A172 (cell line): ENCODE measurements at regions not wholly inside any gene's neighbourhood (a gene's known extent, or its start where the extent isn't known, plus 50 kb on each side); places are given as distances from the start of the nearest gene placed in this dataset.

ENCODE experiments used
- DNase-seq: peaks from one replicate; pipeline ENCODE4 v3.0.0-alpha.2; 2015; ENCODE audit warnings: low spot score

DNA sequence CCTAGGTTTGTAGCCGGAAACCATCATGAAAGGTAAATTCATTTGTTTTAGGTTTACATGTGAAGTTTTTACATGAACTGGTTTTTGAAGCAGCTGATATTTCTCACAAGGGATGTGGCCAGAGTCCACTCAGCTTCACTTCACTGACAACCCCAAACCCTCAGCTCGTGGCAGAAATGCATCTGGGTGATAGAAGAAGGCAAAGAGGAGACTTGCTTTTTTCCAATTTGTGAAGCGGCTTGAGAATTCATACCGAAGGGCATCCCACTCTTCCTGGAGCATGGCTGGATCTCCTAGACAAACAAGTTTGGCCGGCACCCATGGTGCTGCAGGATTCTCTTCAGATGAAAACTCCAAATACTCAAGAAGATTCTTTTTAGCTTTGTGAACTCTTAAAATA, 392.8 kb upstream of the CNR1 start:
- no peak for DNase-seq

GRCh38 chr6:88556663-88557062, 390.5 kb upstream of the CNR1 start:
- no peak for DNase-seq

DNA sequence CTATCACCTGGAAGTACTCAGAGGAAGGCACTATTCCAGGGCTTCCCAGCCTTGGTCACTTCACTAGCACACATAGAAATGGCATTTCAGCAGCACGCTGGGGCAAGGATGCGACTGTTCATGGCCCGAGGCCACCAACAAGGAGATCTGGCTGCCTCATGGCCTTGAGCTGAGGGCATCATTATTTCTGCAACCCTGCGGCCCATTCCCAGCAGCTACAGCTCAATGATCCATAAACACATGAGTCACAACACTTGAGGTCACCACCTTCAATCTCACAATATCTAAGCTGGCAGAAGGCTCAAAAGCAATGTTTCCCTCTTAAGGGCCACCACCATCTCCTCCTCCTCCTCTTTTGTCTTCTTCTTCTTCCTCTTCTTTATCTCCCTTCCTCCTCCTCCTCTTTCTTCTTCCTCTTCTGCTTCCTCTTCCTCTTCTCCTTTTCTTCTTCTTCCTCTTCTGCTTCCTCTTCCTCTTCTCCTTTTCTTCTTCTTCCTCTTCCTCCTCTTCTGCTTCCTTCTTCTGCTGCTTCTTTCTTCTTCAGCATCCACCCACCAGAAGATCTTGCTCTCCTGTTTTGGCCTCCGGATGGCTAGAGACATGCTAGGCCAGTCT, 382.9 kb upstream of the CNR1 start:
- DNase-seq: no peak

DNA sequence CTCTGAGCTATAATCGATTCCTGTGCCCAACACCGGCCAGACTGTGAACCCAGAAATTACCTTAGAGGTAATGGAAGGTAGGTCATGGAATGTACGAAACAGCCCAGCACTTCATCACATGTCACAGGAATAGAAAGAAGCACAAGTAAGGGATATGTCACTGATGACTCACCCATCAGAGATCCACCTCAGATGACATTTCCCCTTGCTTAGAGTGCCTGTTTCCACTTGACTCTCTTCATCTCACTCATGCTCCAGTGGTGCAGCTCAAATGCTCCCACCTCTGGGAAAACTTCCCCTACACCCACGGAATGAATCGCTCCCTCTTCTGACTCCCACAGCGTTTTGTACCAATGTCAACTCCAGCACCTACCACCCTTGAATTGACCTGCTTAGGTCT, 381.6 kb upstream of the CNR1 start:
- no peak for DNase-seq

DNA sequence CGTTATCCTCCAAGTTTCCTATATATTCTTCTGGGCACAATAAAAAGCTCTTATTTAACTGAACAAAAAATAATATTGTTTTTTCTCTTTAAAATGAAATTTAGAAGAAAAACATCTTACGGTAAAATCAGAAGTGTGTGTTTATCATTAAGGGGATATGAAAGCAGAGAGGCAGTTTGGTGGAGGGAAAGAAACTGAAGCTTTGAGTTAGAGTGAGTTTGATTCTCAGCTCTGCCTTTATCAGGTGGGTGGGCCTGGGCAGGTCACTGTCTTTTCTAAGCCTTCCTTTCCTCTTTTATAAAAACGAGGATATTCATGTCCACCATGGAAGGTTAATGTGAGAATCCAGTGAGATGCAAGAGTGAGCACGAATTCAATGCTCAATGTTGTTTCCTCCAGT, 379.8 kb upstream of the CNR1 start:
- DNase-seq: no peak

GRCh38 chr6:88544986-88545612, 379.0 kb upstream of the CNR1 start:
- DNase-seq: no peak

- no peak for DNase-seq
Observed at GRCh38 chr6:88539295-88539764, 373.2 kb upstream of the CNR1 start.

DNA sequence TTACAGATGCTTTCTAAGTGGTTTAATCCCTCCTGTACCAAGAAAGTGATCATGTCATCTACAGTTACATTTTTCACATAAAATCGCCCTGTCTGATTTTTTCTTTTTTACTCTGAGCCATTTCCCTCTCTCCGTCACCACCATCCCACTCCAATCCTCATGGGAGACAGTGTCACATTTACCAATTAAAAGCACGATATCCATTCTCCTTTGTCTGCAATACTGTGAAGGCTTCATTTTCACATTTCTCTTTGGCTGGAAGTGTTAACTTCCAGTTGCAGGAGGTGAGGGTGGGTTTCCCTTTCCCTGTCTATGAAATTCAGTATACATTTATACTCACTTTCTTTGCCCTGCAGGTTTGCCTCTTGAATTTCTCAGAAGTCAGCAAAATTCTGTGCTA, 372.7 kb upstream of the CNR1 start:
- no peak for DNase-seq

DNA sequence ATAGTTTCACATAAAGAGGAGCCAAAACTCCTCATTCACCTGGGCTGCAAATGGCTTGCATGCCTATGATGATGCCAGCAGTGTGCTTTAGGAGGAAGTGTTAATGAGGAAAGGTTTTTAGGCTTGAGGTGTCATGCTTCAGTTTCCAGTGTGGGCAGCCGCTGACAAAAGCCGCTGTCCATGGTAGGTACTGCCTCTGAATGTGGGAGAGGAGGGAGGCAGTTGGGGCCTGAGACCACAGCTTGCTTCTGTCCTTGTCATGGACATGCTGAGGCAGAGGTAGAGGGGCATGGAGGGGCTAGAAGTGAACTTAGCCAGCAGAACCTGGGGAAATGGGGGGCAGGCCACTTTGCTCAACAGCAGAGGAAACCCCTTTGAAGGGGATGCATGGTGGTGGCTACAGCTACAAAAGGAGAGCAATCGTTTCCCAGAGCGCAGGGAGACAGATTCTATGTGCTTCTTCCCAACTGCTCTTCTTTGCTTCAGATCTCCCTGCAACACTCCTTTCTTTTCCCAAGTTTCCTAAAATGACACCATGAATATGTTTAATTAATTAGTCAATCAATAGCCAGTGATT, 372.1 kb upstream of the CNR1 start:
- no peak for DNase-seq

DNA sequence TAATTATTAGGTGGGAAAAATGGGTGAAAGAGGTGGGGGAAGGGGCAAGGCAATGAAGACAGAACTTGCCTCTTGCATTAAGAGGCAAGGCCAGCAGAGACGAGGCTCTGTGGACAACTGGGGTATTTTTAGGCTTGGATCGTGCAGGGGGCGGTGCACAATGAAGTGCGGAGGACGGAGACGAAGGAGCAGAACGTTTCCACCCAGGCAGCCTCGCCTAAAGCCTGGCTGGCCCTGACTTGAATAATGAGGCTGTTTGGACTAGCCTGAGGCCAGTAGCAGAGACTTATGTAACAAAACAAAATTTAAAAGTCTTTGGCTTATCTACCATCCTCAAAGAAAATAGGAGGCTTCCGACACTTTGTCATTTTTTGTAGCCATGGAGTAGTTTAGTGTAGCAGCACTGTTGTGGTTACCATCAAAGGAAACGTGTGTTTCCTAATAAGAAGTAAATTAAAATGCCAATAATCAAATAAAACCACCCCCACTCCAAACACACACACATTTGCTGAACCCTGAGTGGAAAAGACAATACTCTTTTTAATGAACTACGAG, 370.0 kb upstream of the CNR1 start:
- no peak for DNase-seq

DNA sequence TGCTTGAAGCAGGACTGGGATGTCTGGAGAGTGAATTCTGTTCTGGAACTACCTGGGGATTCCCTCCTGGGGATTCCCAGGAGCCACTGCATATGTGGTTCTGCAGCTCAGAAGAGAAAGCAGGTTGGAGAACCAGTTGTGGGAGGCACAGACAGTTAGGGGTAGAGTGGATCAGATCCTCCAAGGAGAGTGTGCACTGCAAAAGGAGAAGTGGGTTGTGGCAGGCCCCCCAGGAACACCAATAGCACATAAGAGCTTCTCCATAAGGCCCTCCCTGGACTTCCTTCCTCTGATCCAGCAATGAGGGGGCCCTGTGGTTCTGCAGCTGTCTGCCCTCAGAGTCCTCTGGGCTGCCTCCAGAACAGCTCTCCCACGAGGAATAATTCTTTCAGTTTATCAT, 369.2 kb upstream of the CNR1 start:
- no peak for DNase-seq

DNA sequence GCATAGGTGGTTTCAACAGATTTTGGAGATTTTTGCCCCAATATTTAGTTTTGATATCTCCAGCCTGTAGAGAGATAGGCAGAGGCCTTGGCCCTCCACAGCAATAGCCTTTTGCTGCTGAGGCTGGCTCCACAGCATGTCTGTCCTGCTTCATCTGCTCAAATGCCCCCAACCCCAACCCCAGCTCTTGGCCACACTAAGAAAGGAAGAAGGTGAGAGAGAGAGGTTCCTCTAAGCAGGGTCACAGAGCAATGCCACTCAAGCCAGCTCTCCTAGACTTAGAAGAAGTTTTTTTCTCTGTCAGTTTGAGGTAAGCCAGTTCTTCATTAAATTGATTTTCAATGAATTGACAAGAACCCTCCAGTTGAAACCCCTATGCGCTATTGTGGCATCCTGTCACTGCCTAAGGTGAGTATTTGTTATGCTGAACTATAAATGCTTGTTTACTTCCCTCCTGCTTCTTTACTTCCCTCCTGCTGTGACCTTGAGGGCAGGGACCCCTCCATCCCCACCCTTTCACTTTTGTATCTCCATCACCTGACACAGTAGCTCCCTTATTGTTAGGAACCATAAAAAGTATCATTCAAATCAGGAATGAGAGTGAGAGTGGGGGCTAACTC, 366.2 kb upstream of the CNR1 start:
- no peak for DNase-seq

- DNase-seq: no peak
Observed at GRCh38 chr6:88529726-88530125, 363.6 kb upstream of the CNR1 start.

- no peak for DNase-seq
Observed at GRCh38 chr6:88520445-88520844, 354.3 kb upstream of the CNR1 start.

DNA sequence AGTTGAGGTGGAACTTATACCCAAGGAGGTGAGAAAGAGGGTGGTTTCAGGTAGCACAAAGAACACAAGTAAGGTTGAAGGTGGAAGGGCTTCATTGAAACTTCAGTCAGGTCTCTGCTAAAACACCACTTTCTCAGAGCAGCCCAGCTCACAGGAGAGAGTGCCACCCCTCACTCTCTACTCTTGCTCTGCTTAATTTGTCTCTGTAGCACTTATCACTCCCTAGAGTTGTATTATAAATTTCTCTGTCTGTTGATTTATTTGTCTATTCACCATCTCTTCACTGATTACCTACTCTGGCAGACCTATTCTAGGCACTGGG, 353.8 kb upstream of the CNR1 start:
- DNase-seq: no peak

DNA sequence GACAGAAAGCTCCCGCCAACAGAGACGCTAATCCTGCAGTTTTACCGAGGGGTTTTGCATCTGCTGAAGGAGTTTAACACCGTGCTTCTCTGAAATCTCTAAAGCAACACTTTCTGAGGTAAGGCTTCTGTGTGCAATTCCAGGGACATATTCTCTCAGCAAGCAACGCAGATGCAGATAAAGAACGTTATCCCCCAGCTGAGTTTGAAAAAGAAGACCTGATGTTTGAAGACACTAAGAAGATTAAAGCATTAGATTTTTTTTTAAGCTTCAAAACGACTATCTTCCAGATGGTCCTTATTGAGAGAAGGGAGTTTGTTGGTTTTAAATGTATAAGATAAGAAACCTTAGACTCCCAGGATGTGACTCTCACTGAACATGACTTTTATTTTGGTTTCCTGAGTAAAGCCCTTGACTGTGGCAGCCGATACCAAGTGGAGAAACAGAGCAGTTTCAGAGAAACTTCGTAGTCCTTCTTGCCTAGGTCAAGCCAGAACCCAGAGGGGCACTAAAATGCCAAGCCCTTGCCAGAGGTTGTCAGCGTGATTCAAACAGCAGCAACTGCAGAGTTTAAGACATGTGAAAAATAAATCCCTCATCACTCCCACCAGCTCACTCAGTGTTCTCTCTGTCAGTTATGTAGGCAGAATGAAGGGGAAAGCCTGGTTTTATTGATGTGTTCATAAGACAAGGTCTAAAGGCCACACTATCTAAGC, 353.3 kb upstream of the CNR1 start:
- DNase-seq: no peak

- DNase-seq: no peak
Observed at GRCh38 chr6:88517737-88518136, 351.6 kb upstream of the CNR1 start.

DNA sequence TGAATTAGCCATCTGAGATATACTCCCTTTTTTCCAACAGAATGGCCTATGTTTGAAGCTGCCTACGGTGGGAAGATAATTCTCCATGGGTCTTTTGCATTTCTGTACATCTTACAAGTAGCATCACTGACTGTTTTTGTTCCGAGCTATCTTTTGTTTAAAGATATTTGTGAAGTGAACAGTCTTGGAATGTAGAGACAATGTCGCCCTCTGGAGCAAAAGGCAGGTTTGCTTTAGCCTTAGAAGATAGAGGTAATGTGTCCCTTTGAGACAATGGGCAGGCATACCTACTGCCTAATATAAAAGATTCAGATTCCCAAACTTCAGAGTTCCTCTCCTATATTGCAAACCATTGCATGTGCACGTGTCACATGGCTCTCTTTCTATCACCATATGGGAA, 347.8 kb upstream of the CNR1 start:
- DNase-seq: no peak

DNA sequence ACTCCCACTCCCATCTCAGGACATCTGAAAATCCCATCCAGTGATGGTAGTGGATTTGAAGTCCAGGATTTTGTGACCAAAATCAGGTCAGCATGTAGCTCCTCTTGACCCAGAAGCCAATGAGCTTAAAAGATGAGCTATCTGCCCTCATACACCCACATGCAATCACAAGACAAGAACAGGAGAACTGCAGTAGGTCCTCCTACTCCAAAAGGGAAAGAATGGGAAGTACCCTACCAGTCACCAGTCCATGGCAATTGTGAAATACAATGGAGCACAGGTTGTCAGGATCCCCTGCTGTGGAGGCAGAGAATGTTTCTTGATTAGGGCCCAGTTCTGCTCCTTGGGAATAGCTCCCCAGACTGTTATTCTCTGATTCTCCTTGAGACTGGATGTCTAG, 347.3 kb upstream of the CNR1 start:
- no peak for DNase-seq

DNA sequence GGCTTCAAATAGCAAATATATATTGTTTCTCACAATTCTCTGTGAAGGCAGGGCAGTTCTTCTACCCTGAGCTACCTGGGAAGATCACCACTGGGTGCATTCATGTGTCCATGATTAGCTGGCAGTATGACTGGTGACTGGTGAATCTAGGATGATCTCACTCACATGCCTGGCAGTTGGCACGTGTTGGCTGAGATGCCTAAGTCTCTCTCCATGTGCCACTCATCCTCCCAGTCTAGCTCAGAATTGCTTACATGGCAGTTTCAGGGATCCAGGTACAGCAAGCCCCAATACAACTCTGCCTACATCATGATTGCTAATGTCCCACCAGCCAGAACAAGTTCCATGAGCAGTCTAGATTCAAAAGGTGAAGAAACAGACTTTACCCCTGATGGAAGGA, 346.8 kb upstream of the CNR1 start:
- DNase-seq: no peak

- DNase-seq: no peak
Observed at GRCh38 chr6:88502391-88502790, 336.2 kb upstream of the CNR1 start.
